Endodermal cell (in vitro differentiated cells): ENCODE measurements at regions not wholly inside any gene's neighbourhood (a gene's known extent, or its start where the extent isn't known, plus 50 kb on each side); places are given as distances from the start of the nearest gene placed in this dataset.
A peak's percentile ranks its signal among the peaks of the same experiment; 100 is the strongest.

Experiments
- DNase-seq: peaks from one replicate; pipeline ENCODE4 v3.0.0-alpha.2; 2017
- H3K27ac ChIP-seq: 2 replicates; pipeline ENCODE4 v1.5.1; 2013; ENCODE audit warnings: mild to moderate bottlenecking, low read depth, low read length, moderate library complexity
- H3K27me3 ChIP-seq: 2 replicates; pipeline ENCODE4 v1.6.1; 2013; ENCODE audit warnings: mild to moderate bottlenecking, low read length, moderate library complexity; ENCODE audit not compliant: insufficient read depth, control insufficient read depth, poor library complexity, severe bottlenecking
- H3K36me3 ChIP-seq: 2 replicates; pipeline ENCODE4 v1.7.0; 2013; ENCODE audit warnings: mild to moderate bottlenecking, low read length, moderate library complexity; ENCODE audit not compliant: control insufficient read depth, insufficient read depth
- H3K4me1 ChIP-seq: one replicate; pipeline ENCODE4 v1.7.0; 2013; ENCODE audit warnings: low read length; ENCODE audit not compliant: control insufficient read depth, insufficient read depth
- H3K4me3 ChIP-seq: 2 replicates; pipeline ENCODE4 v1.5.1; 2013; ENCODE audit warnings: mild to moderate bottlenecking, low read length, moderate library complexity
- H3K9ac ChIP-seq: 2 replicates; pipeline ENCODE4 v1.6.1; 2013; ENCODE audit warnings: mild to moderate bottlenecking, low read length, moderate library complexity; ENCODE audit not compliant: poor library complexity, severe bottlenecking; ENCODE audit errors: extremely low read depth
- H3K9me3 ChIP-seq: 2 replicates; pipeline ENCODE4 v1.6.1; 2013; ENCODE audit warnings: mild to moderate bottlenecking, low read length, moderate library complexity; ENCODE audit not compliant: control insufficient read depth
- H3K27ac Mint-ChIP-seq: 2 replicates; pipeline ENCODE4 v1.8.0; 2020; ENCODE audit warnings: mixed read lengths
- H3K27me3 Mint-ChIP-seq: 2 replicates; pipeline ENCODE4 v1.8.0; 2021; ENCODE audit warnings: mild to moderate bottlenecking, mixed read lengths; ENCODE audit not compliant: insufficient read depth
- H3K36me3 Mint-ChIP-seq: 2 replicates; pipeline ENCODE4 v1.8.0; 2020; ENCODE audit warnings: low read depth, mixed read lengths
- H3K4me1 Mint-ChIP-seq: 2 replicates; pipeline ENCODE4 v1.8.0; 2020; ENCODE audit warnings: mixed read lengths
- H3K4me3 Mint-ChIP-seq: 2 replicates; pipeline ENCODE4 v1.8.0; 2020; ENCODE audit warnings: mild to moderate bottlenecking, moderate library complexity, mixed read lengths
- H3K9me3 Mint-ChIP-seq: 2 replicates; pipeline ENCODE4 v1.8.0; 2020; ENCODE audit warnings: mild to moderate bottlenecking, mixed read lengths
- WGBS, 2 experiments: methylation state at CpG; one replicate each; pipeline versions ENCODE4 v1.1.5 to v1.1.7; 2013; ENCODE audit warnings: missing lambda C conversion rate in 2 of 2, mixed read lengths in 1 of 2; ENCODE audit not compliant: insufficient coverage in 1 of 2, insufficient read length in 1 of 2; 5-methylcytosine and 5-hydroxymethylcytosine counted together
- TF ChIP-seq, protein P1 (sequence below): fragments of 200-600 bp; sonication (generic); conservative IDR thresholded peaks from 2 replicates; pipeline ENCODE4 v1.5.0; 2021; ENCODE audit warnings: antibody characterized with exemption, mild to moderate bottlenecking

DNA sequence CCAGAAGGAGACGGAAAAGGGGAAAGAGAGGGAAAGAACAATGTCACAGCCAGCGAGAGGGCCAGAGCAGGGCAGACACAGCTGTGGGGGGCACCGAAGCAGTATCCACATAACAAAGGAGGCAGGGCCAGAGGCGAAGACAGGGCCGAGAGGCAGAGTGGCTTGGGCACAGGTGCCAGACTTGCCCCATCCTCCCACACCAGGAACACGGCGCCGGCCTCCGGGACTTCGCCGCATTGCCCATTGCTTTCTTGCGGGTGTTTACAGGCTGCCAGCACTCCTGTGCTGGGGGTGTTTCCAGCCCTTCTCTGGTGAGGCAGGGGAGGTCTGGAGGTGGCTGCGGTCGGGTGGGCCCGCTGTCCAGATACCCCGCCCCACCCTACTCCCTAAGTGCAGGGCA lies 78.0 kb downstream of the ENGASE start:
- H3K4me3 Mint-ChIP-seq = no peak overlapping the region
- Histone ChIP-seq H3K27me3 (no peaks in the 10 kb centered on the region), H3K27ac (peak overlapping the region; percentile 64), H3K9me3 (no peaks in the 10 kb centered on the region), H3K4me1 (no peaks in the 10 kb centered on the region), H3K9ac (no peak overlapping the region), H3K36me3 (no peaks in the 10 kb centered on the region), H3K4me3 (no peak overlapping the region)
- no peaks in the 10 kb centered on the region for H3K36me3 Mint-ChIP-seq
- no peaks in the 10 kb centered on the region for H3K27me3 Mint-ChIP-seq
- 36 to 62% methylated on average over 4 to 16 of the region's 16 CpGs for WGBS, 2 experiments
- peak; percentile 83 for DNase-seq
- H3K4me1 Mint-ChIP-seq = peaks cover 3% of the 10 kb centered on the region
- no peak overlapping the region for H3K27ac Mint-ChIP-seq
- TF ChIP-seq, protein P1, sequence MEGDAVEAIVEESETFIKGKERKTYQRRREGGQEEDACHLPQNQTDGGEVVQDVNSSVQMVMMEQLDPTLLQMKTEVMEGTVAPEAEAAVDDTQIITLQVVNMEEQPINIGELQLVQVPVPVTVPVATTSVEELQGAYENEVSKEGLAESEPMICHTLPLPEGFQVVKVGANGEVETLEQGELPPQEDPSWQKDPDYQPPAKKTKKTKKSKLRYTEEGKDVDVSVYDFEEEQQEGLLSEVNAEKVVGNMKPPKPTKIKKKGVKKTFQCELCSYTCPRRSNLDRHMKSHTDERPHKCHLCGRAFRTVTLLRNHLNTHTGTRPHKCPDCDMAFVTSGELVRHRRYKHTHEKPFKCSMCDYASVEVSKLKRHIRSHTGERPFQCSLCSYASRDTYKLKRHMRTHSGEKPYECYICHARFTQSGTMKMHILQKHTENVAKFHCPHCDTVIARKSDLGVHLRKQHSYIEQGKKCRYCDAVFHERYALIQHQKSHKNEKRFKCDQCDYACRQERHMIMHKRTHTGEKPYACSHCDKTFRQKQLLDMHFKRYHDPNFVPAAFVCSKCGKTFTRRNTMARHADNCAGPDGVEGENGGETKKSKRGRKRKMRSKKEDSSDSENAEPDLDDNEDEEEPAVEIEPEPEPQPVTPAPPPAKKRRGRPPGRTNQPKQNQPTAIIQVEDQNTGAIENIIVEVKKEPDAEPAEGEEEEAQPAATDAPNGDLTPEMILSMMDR = no peak
- no peaks in the 10 kb centered on the region for H3K9me3 Mint-ChIP-seq

DNA sequence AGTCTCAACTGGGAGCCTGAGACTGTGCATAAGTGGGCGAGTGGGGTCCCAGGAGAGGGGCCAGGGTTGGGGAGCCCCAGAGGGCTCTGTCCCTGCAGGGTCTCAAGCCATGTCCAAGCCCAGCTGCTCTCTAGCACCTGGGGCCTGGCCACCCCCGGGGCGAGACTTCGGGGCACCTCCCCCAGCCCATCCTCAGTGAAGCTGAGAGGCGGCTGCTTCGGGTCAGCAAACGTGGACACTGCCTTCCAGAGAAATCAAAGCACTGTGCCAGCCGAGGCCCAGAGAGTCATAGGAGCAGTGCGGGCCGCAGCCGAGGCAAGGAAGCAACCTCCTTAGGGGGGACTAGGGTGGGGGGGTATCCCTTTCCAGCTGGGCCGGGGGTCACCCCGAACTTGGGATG lies 77.5 kb downstream of the ENGASE start:
- Mint-ChIP-seq H3K4me1 (peaks cover 3% of the 10 kb centered on the region), H3K36me3 (no peaks in the 10 kb centered on the region), H3K27me3 (no peaks in the 10 kb centered on the region), H3K27ac (no peak overlapping the region), H3K9me3 (no peaks in the 10 kb centered on the region), H3K4me3 (no peak overlapping the region)
- DNase-seq = no peak
- TF ChIP-seq, protein P1 = no peak
- H3K4me3 ChIP-seq = no peak overlapping the region
- H3K27me3 ChIP-seq = no peaks in the 10 kb centered on the region
- no peak overlapping the region for H3K9ac ChIP-seq
- H3K9me3 ChIP-seq = no peaks in the 10 kb centered on the region
- H3K27ac ChIP-seq = peak overlapping the region; percentile 64
- H3K36me3 ChIP-seq = no peaks in the 10 kb centered on the region
- WGBS, 2 experiments = 56 to 62% methylated on average over 9 to 13 of the region's 13 CpGs
- H3K4me1 ChIP-seq = no peaks in the 10 kb centered on the region

DNA sequence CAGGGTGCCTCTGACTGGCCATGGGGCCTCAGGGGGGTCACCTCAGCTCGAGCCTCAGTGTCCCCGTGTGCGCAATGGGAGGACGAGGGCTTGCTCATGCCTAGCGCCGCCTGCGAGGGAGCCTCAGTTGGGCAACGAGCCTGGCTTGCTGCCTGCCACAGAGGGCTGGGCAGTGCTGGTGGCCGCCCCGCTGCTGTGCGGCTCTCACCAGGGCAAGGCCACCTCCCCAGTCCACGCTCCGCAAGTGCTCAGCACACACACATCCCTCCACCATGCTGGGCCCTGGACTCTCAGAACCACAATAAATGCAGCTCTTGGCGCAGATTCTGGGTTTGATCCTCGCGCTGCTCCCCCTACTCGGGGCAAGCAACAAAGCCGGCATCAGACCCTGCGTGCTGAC lies 76.2 kb downstream of the ENGASE start:
- 85 to 90% methylated on average over 8 to 19 of the region's 19 CpGs for WGBS, 2 experiments
- no peak overlapping the region for H3K4me3 Mint-ChIP-seq

More for the DNA sequence above, 76.2 kb downstream of the ENGASE start:
- Histone ChIP-seq H3K27ac (no peak overlapping the region), H3K4me3 (no peak overlapping the region), H3K9me3 (no peaks in the 10 kb centered on the region), H3K9ac (no peak overlapping the region), H3K27me3 (no peaks in the 10 kb centered on the region), H3K36me3 (no peaks in the 10 kb centered on the region), H3K4me1 (no peaks in the 10 kb centered on the region)
- TF ChIP-seq, protein P1 = no peak
- no peak for DNase-seq
- Mint-ChIP-seq H3K36me3 (no peaks in the 10 kb centered on the region), H3K27ac (no peak overlapping the region), H3K4me1 (peaks cover 3% of the 10 kb centered on the region), H3K9me3 (no peaks in the 10 kb centered on the region), H3K27me3 (no peaks in the 10 kb centered on the region)
